Activated naive CD4-positive, alpha-beta T cell treated with anti-CD3 and anti-CD28 coated beads, Interleukin-2, amount 50 U/mL, for 72 hours (primary cell): ENCODE measurements at regions not wholly inside any gene's neighbourhood (a gene's known extent, or its start where the extent isn't known, plus 50 kb on each side); places are given as distances from the start of the nearest gene placed in this dataset.

Source experiments
- ATAC-seq, 2 donors: fragments of 150-1000 bp; cut with Tn5 transposase; 2 replicates each; pipeline ENCODE4 v1.10.0; 2021; ENCODE audit warnings: mild to moderate bottlenecking in 2 of 2, moderate library complexity in 2 of 2
- DNase-seq, 2 donors: peaks; one replicate each; pipeline ENCODE4 v3.0.0; 2021 to 2022; ENCODE audit warnings: low spot score in 2 of 2
- H3K27ac Mint-ChIP-seq, 2 donors: one replicate each; pipeline ENCODE4 v1.8.0; 2022; ENCODE audit warnings: mild to moderate bottlenecking in 2 of 2, mixed read lengths in 2 of 2
- H3K36me3 Mint-ChIP-seq, 2 donors: one replicate each; pipeline ENCODE4 v1.8.0; 2022; ENCODE audit warnings: mixed read lengths in 2 of 2
- H3K9me3 Mint-ChIP-seq, 2 donors: one replicate each; pipeline ENCODE4 v1.8.0; 2022; ENCODE audit warnings: mixed read lengths in 2 of 2

DNA sequence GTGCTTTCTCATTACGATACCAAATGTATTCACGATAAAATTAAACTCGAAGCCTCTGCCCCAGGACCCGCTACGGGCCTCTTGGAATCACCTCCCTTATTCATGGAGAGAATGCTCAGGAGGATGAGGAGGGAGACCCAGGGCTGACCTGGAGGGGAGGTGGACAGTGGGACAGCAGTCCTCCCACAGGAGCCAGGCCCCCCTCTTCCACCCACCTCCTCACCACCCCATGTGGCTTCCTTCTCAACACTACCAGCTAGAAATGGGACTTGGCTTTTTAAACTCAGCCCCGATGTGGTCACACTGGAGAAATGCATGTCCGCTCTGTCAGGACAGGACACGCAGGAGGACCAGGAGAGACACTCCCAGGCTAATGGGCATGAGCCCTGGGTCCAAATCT lies 147.9 kb upstream of the ID2 start:
- ATAC-seq: no peak
- H3K36me3 Mint-ChIP-seq: peaks cover 18 to 38% of the 10 kb centered on the region in 2 donors

DNA sequence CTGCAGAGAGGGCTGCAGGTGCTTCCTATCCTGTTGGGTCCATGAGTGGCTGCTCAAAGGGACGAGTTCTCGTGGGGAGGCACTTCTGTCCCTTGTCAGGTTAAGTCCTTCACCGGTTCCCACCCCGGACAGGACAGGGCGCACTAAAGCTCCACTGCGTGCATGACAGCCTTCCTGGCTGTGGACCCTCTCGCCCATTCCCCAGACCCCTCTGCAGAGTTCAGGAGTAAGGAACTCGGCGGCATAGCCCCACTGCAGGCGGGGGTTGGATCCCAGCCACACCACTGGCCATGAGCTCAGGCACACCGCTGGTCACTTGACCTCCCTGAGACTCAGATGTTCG lies 147.5 kb upstream of the ID2 start:
- ATAC-seq (no peak), DNase-seq (peak in 1 of 2 donors; percentile 53)
- peaks cover 14% of the 10 kb centered on the region in 2 donors for H3K9me3 Mint-ChIP-seq
- no peak overlapping the region for H3K27ac Mint-ChIP-seq
- H3K36me3 Mint-ChIP-seq: peaks cover 18 to 38% of the 10 kb centered on the region in 2 donors

More for the DNA sequence above, 147.9 kb upstream of the ID2 start:
- peak in 1 of 2 donors; percentile 4 for DNase-seq
- H3K27ac Mint-ChIP-seq: no peak overlapping the region
- H3K9me3 Mint-ChIP-seq: peaks cover 14% of the 10 kb centered on the region in 2 donors

DNA sequence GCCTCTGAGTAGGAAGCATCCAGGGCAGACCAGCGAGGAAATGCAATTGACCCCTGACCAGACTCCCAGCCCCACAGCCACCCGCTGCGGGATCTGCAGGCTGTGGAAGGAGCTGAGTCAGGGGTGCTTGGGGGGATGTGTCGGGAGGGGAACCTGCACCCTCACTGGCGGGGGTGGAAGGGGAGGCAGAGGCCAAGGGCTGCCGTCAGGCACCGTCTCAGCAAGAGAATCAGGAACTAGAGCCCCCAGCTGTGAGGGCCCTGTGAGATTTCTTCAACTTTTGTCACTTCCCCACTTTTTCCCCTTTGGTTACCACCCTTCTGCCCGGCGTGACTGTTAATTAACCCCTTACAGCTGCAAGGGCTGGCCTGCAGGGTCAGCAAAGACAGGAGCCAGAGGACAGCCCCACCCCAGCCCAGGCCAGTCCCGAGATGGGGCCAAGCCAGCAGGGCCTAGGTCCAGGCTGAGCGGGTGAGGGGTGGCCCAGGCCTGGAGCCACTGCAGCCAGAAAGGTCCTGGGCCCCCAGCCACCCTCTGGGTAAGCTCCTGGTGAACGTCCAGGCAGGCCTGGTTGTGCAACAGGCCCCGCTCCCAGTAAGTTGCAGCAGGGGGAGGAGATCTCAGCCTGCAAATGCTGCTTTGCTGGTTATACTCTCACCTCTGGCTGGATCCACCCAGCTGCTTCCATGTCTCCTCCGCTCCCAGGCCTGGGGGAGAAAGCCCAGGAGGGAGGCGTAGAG lies 147.0 kb upstream of the ID2 start:
- ATAC-seq: no peak
- no peak overlapping the region for H3K27ac Mint-ChIP-seq

DNA sequence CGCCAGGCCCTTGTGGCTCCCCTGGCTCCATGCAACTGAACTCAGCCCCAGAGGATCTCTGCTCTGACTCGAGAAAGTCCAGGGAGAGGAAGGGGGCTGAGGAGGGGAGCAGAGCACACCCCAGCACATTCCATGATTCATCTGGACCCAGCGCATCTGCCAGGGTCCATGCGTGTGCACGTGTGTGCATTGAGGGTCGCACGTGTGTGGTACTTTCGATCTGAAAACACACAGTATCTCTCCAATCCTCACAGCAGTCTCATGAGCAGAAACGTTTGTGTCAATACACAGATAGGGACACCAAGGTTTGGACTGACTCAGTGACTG lies 146.4 kb upstream of the ID2 start:
- peaks cover 14% of the 10 kb centered on the region in 2 donors for H3K9me3 Mint-ChIP-seq
- peaks cover 18 to 31% of the 10 kb centered on the region in 2 donors for H3K36me3 Mint-ChIP-seq
- no peak overlapping the region for H3K27ac Mint-ChIP-seq
- DNase-seq (peak in 1 of 2 donors; percentile 33), ATAC-seq (no peak)

More for the DNA sequence above, 147.0 kb upstream of the ID2 start:
- Mint-ChIP-seq H3K36me3 (peaks cover 18 to 34% of the 10 kb centered on the region in 2 donors), H3K9me3 (peaks cover 14% of the 10 kb centered on the region in 2 donors)
- peak in 1 of 2 donors; percentile 43 for DNase-seq

DNA sequence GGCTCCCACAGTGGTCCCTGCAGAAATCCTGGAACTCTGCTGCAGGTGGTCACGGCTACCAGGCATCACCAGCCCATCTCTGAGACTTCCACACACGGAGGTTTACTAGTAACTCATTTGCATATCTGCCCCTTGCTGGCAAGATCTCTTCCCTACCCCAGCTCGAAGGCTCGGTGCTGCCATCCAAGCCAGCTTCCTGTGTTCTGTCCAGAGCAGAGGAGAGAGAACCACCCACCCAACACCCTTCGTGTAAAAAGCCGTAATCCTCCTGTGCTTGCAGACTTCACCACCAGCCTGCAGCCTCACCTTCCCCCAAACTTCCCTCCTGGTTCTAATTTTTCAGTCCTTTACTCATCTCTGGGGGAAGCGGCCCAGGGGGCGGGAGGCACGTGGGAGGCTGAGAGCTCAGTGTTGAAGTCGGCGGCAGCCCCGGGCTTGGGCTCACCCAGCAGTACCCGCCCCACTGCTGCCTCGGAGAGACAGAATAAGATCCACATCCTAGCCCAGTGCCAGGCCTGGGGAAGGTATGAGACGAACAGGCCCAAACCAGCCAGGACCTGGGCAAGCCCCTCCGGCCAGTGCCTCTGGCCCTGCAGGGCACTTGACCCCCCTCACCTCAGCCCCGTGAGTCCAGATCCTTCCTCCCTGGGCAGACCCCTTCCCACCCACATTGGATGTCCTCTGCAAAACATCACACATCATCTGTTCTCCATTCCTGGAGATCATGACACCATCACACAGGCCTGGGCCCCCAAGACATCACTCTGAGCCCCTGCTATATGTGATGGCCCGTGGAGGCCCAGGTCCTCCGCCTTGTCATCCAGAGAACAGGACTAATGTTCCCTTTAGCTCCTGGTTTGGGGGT lies 145.8 kb upstream of the ID2 start:
- H3K9me3 Mint-ChIP-seq: peaks cover 9 to 12% of the 10 kb centered on the region in 2 donors
- H3K36me3 Mint-ChIP-seq: peaks cover 12 to 24% of the 10 kb centered on the region in 2 donors
- DNase-seq: peak in 1 of 2 donors; percentile 37
- ATAC-seq: peak in 1 of 2 donors; percentile 17
- H3K27ac Mint-ChIP-seq: peak overlapping the region in 1 of 2 donors; percentile 30

DNA sequence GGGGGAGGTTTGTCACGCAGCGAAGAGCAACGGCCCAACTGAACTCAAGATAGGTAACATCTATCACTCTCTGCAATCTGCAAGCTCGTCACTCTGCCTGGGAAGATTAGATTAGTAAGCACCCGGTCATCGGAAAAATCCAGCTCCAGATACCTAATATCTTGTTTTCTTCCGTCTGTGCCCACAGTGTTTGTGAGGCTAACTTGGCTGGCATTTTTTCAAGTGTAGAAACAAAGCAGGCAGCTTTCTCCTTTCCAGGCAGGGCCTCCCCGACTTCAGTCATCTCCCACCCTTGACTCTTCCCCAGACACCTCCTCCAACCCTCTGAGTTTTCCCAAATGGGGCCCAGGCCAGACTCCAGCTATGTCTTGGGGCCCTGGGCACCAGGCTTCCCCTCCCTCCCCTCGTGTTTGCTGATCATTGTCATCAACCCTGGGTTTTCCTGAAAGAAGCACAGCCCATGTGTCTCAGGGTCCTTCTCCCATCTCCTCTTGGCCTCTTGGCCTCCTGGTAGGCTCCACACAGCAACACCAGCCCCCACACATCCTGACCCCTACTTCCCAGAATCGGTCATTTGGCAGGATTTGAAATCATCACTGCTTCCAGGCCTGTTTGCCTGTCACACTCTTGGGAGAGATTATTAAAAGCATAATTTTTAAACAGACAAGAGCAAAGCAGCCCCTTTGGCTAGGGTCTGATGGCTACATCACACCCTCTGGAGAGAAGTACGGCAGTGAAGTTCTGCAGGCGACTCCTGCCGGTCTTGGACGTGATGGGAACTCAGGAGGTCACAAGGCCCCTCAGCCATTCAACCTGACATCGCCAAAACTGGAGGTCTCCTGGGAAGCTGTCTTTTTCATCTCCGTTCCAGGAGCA lies 144.9 kb upstream of the ID2 start:
- Mint-ChIP-seq H3K9me3 (peaks cover 4 to 6% of the 10 kb centered on the region in 2 donors), H3K36me3 (peaks cover 4 to 16% of the 10 kb centered on the region in 2 donors), H3K27ac (peak overlapping the region; percentile 15 to 52)
- ATAC-seq (no peak), DNase-seq (peak in 1 of 2 donors; percentile 30)

DNA sequence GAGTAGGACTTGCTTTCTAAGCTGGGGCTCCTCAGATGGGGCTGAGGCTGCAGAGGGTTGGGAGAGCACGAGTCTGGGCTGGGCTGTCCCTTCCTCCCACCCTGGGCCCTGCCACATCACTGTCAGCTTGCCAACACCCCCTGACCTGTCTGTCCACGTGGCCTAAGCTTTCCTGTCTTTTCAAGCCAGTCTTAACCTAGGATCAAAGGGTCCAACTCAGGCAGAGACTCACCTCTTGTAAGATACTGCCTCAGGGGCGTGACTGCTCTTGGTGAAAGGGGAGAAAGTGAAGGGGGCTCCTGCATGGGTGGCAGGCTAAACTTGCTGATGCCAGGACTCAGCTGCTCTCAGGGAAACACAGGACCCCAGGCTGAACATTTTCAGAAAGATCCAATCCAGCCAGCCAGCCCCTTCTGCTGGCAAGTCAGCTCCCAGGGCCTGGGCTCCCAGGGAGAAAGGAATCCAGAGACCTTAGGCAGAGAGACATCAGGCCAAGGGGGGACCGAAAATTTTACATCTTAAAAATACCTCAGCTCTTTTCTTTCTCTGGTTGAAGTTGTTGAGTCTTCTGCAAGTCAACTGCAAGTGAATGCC lies 144.2 kb upstream of the ID2 start:
- ATAC-seq: no peak
- Mint-ChIP-seq H3K27ac (no peak overlapping the region), H3K9me3 (peaks cover 0 to 4% of the 10 kb centered on the region in 2 donors), H3K36me3 (peaks cover 0 to 10% of the 10 kb centered on the region in 2 donors)
- DNase-seq: peak in 1 of 2 donors; percentile 47

DNA sequence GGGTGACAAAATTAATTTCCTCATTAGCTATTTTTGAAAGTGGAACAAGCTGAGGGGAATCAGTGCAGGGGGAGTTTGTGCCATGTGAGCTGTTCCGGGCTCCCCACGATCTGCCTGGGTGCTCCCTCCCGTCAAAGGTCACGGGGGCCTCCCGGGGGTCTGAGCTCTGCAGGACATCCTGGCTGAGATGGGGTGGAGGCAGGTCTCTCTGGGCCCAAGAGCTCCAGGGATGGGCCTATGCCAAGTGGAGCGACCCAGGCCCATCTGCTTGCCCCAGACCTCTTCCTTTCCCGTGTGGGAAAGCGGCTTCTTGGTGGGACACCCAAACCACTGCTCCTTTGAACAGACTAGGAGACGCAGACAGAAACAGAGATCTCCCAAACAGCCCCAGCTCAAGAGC lies 143.3 kb upstream of the ID2 start:
- peaks cover 0 to 2% of the 10 kb centered on the region in 2 donors for H3K36me3 Mint-ChIP-seq

DNA sequence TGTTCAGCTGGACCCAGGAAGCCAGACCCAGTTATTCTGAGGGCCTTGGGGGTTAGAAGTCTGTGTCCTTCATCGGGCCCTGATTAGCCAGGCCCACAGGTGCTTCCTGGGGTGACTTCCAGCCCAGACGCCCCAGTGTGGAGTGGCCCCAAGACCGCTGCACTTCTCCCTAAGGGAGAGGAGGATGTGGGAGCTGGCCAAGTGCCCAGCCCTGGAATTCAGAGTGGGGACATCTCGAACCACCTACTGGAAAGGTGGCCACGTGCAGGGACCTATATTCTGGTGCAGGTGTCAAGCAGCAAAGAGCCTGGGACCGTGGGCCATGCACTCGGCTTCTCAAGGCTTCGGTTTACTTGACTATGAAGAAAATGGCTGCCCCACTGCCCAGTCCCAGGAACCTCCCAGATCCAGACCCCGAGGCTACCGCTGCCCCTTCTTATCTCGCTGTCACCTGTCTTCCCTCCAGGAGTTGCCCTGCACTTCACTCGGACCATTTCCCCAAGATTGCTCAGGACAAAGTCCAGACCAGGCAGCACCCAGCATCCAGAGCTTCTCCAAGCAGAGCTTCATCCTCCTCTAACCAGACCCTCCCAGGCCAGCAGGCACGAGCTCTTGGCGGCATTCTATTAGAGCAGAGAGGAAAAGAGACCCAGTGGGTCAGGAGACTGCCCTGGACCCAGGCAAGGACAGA lies 142.8 kb upstream of the ID2 start:
- no peak for DNase-seq
- ATAC-seq: no peak
- H3K27ac Mint-ChIP-seq: no peak overlapping the region

More for the DNA sequence above, 143.3 kb upstream of the ID2 start:
- no peak for DNase-seq
- H3K27ac Mint-ChIP-seq: no peak overlapping the region
- H3K9me3 Mint-ChIP-seq: no peaks in the 10 kb centered on the region
- no peak for ATAC-seq

DNA sequence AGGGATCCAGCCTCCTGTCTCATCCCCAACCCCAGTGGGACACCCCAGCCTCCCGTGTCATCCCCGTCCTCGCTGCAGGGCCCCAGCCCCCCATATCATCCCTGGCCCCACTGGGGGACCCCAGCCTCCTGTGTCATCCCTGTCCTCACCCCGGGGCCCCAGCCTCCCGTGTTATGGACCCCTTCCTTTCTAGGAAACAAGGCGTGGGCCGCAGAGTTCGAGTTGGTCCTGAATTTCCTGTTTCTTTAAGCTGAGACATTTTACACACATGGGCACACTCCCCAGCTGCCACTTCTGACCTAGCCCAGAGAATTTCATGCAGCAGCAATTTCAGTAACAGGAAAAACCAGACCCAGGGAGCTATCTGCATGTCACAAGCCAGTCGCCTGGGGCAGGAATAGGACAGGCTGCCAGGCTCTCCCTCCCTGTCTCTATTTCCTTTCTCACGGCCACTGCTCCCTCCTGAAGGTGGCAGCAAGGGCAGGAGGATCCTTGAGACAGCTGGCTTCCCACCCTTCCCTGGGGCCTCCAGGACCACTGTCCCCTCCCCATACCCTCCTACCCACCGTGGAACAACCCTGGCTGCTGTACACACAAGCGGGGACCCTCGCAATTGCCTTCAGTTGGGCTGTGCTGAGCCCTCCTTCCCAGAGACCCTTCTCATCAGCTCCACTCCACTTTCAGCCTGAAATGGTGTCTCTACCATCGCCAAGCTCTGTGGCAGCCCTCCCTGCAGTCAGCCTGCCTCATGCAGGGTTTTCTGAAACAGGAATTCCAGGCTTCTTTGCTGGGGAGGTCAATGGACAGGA lies 141.9 kb upstream of the ID2 start:
- ATAC-seq: no peak
- Mint-ChIP-seq H3K36me3 (no peaks in the 10 kb centered on the region), H3K9me3 (no peaks in the 10 kb centered on the region), H3K27ac (peak overlapping the region; percentile 36 to 99)
- DNase-seq: no peak

More for the DNA sequence above, 142.8 kb upstream of the ID2 start:
- H3K9me3 Mint-ChIP-seq: no peaks in the 10 kb centered on the region
- H3K36me3 Mint-ChIP-seq: no peaks in the 10 kb centered on the region

DNA sequence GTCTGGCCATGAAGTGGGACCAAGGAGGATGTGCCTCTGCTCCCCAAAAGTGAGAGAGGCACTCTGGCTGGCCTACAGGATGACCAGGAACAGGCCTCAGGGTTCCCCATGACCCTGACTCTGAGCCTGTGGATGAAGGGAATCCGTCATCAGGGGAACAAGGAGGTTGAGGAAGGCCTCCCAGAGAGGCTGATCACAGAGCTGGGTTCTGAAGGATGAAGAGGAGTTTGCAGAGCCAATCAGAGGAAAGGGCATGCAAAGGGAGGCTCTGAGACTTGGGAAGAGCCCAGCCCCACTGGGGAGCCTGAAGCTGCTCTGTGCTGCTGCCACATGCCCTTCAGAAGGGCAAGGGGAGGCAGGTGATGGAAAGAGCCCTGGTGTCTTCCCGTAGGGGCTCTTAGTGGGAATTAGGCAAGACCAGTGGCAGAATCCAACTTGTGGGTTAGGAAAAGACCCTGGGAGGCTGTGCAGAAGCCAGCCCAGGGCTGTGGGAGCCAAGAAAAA lies 141.3 kb upstream of the ID2 start:
- Mint-ChIP-seq H3K27ac (peak overlapping the region in 1 of 2 donors; percentile 99), H3K9me3 (no peaks in the 10 kb centered on the region), H3K36me3 (no peaks in the 10 kb centered on the region)
- DNase-seq (no peak), ATAC-seq (no peak)

DNA sequence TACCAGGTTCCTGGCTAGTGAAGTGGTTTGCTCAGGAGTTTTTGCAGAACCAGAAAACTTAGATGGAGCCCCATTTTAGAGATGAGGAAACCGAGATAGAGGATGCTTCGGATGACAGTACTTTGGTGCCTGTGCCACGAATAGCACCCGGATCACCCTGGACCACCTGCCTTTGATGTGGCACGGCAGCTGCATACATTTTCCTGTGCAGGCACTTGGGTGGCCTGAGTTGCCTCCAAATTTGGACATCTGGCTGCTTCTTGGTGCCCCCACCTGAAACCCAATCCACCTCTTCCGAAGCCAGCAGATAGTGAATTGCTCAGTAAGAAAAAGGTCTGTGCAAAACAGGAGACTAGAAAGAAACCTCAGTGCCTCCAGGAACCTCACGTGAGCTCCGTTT lies 140.6 kb upstream of the ID2 start:
- H3K36me3 Mint-ChIP-seq: no peaks in the 10 kb centered on the region
- peak overlapping the region; percentile 79 to 99 for H3K27ac Mint-ChIP-seq
- ATAC-seq (no peak), DNase-seq (no peak)
- no peaks in the 10 kb centered on the region for H3K9me3 Mint-ChIP-seq

DNA sequence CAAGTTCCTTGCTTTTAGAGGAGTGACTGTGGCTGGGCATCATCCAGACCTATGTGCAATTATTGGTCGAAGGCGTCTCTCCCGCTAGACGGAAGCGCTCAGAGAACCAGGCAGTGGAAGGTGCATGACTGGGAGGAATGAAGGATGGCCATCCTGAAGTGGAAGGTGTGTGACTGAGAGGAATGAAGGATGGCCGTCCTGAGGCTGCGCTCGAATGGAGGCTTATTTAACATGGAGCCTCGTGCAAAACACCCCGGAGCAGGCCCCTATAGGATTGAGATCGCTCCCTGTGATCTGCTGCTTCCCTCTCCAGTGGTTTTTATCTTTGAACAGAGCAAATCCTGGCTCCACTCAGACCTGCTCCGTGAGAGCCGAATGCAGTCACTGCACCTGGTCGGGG lies 140.2 kb upstream of the ID2 start:
- ATAC-seq (no peak), DNase-seq (no peak)
- Mint-ChIP-seq H3K9me3 (no peaks in the 10 kb centered on the region), H3K27ac (peak overlapping the region in 1 of 2 donors; percentile 99), H3K36me3 (no peaks in the 10 kb centered on the region)

DNA sequence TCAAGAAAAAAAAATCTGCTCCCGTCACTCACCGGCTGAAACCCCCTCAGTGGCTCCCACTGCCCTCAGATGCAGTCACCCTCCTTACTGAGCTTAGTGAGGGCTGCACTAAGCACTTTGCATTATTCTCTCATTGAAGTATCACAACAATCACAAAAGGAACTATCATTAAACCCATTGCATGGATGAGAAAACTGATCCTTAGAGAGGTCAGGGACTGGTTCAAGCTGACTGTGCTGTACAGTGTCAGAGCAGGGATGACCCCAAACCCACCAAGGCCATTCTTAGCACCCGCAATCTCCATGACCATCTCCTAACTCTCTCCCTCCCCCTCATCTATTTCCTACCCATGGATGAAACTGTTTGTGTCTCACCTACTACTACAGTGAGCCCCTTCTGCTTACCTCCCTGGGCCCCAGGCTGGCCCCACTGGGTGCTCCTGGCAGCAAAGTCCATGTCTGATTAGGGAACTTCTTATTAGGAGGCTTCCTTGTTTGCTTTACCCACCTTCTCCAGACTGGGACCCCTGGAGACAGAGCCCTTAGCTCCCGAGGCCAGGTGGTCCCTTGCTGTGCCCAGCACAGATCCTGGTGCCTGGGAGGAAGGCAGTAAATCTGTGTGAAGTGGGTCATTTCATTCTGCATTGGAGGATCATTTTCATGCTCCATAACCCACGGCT lies 139.3 kb upstream of the ID2 start:
- Mint-ChIP-seq H3K36me3 (no peaks in the 10 kb centered on the region), H3K27ac (peak overlapping the region; percentile 99), H3K9me3 (no peaks in the 10 kb centered on the region)
- ATAC-seq (no peak), DNase-seq (no peak)

DNA sequence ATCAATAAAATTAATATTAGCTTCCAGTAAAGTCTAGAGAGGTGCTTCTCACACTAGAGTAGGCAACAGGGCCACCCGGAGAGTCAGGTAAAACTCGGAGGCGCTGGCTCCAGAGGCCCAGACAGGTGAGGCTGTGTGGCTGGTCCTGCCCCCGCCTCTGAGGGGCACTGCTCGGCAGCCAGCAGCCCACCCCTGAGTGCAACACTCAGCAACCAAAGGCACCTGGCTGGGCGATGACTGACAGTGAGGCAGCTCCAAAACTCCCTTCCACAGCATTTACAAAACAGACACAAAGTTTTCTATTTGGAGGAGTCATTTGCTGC lies 138.8 kb upstream of the ID2 start:
- ATAC-seq (peak; percentile 50 to 54), DNase-seq (no peak)
- no peaks in the 10 kb centered on the region for H3K36me3 Mint-ChIP-seq
- no peaks in the 10 kb centered on the region for H3K9me3 Mint-ChIP-seq
- H3K27ac Mint-ChIP-seq: peak overlapping the region; percentile 99
